IMR-90 (cell line): ENCODE measurements at regions not wholly inside any gene's neighbourhood (a gene's known extent, or its start where the extent isn't known, plus 50 kb on each side); places are given as distances from the start of the nearest gene placed in this dataset.
"Not testable (repeated sequence)": the region's sequence is repeated elsewhere in the genome, so short reads cannot be mapped to it uniquely, and the experiment has no call there.

Experiments
- ATAC-seq: fragments of 200-7000 bp; cut with Tn5 transposase; 2 replicates; pipeline ENCODE4 v1.9.1; 2020; ENCODE audit warnings: low read depth, mild to moderate bottlenecking, moderate library complexity
- BruUV-seq: library from RNA; stranded (reverse); fragments of 400-500 nt; replicated peaks from 2 replicates; lab custom pipeline; 2021; lab: Mats Ljungman, UMichigan
- CTCF ChIA-PET: fragments of 300-600 bp; formaldehyde crosslinking; extraction: SDS; loops from one replicate; lab custom pipeline; 2021; ENCODE audit warnings: antibody characterized with exemption; lab: Yijun Ruan, JAX
- POLR2A ChIA-PET: fragments of 300-600 bp; sonication (Branson Sonifier 250); formaldehyde crosslinking; loops from one replicate; lab custom pipeline; 2022; ENCODE audit warnings: antibody characterized with exemption; ENCODE audit not compliant: unreplicated experiment; lab: Charles Lee
- DNase-seq: peaks from one replicate; pipeline ENCODE4 v3.0.0; 2013
- H2AFZ ChIP-seq: replicated peaks from 2 replicates; pipeline ENCODE3; 2013; ENCODE audit warnings: low read length, mild to moderate bottlenecking; ENCODE audit not compliant: poor library complexity
- H2AK5ac ChIP-seq: 2 replicates; pipeline ENCODE4 v1.6.1; 2013; ENCODE audit warnings: low read depth, low read length, inconsistent platforms
- H2AK9ac ChIP-seq: replicated peaks from 2 replicates; pipeline ENCODE3; 2013; ENCODE audit warnings: mild to moderate bottlenecking, low read depth, low read length, moderate library complexity; ENCODE audit not compliant: poor library complexity
- H2BK120ac ChIP-seq: 2 replicates; pipeline ENCODE4 v1.6.1; 2013; ENCODE audit warnings: low read depth, low read length, inconsistent platforms
- H2BK15ac ChIP-seq: 3 replicates; pipeline ENCODE4 v1.6.1; 2013; ENCODE audit warnings: low read depth, low read length, inconsistent platforms
- H2BK20ac ChIP-seq: 2 replicates; pipeline ENCODE4 v1.6.1; 2013; ENCODE audit warnings: low read depth, mild to moderate bottlenecking, inconsistent platforms, low read length, moderate library complexity
- H2BK5ac ChIP-seq: 2 replicates; pipeline ENCODE4 v1.6.1; 2013; ENCODE audit warnings: mild to moderate bottlenecking, low read depth, low read length, inconsistent platforms; ENCODE audit not compliant: poor library complexity, severe bottlenecking
- H3K14ac ChIP-seq: replicated peaks from 2 replicates; pipeline ENCODE4 v1.6.1; 2013; ENCODE audit warnings: low read depth, low read length, inconsistent platforms
- H3K18ac ChIP-seq: 2 replicates; pipeline ENCODE4 v1.6.1; 2013; ENCODE audit warnings: low read depth, low read length, control low read depth
- H3K23ac ChIP-seq: 2 replicates; pipeline ENCODE4 v1.6.1; 2013; ENCODE audit warnings: low read depth, low read length, inconsistent platforms
- H3K27ac ChIP-seq: 2 replicates; pipeline ENCODE4 v1.5.1; 2013; ENCODE audit warnings: mild to moderate bottlenecking, control low read depth, low read length; ENCODE audit not compliant: insufficient read depth
- H3K27me3 ChIP-seq: 2 replicates; pipeline ENCODE4 v1.6.1; 2013; ENCODE audit warnings: low read length; ENCODE audit not compliant: control insufficient read depth, insufficient read depth
- H3K36me3 ChIP-seq: 2 replicates; pipeline ENCODE4 v1.6.1; 2013; ENCODE audit warnings: low read length, mixed read lengths; ENCODE audit not compliant: control insufficient read depth, insufficient read depth
- H3K4ac ChIP-seq: 2 replicates; pipeline ENCODE4 v1.6.1; 2013; ENCODE audit warnings: low read depth, low read length, inconsistent platforms
- H3K4me1 ChIP-seq: 2 replicates; pipeline ENCODE4 v1.6.1; 2013; ENCODE audit warnings: low read length, mixed read lengths; ENCODE audit not compliant: control insufficient read depth, insufficient read depth
- H3K4me2 ChIP-seq: 2 replicates; pipeline ENCODE4 v1.6.1; 2013; ENCODE audit warnings: low read depth, mild to moderate bottlenecking, control low read depth, low read length, moderate library complexity
- H3K4me3 ChIP-seq: 2 replicates; pipeline ENCODE4 v1.5.1; 2013; ENCODE audit warnings: low read depth, mild to moderate bottlenecking, control low read depth, low read length, moderate library complexity; ENCODE audit not compliant: insufficient read depth
- H3K56ac ChIP-seq: 2 replicates; pipeline ENCODE4 v1.6.1; 2013; ENCODE audit warnings: low read length, inconsistent platforms; ENCODE audit not compliant: insufficient read depth; ENCODE audit errors: extremely low read depth
- H3K79me1 ChIP-seq, 2 experiments: 2 replicates each; pipeline ENCODE4 v1.6.1; 2013; ENCODE audit warnings: low read length in 2 of 2, inconsistent platforms in 1 of 2, low read depth in 1 of 2
- H3K9ac ChIP-seq: 2 replicates; pipeline ENCODE4 v1.6.1; 2013; ENCODE audit warnings: low read depth, low read length, control low read depth
- H3K9me1 ChIP-seq: 2 replicates; pipeline ENCODE4 v1.6.1; 2013; ENCODE audit warnings: low read length, inconsistent platforms; ENCODE audit not compliant: insufficient read depth
- H3K9me3 ChIP-seq: 2 replicates; pipeline ENCODE4 v1.6.1; 2013; ENCODE audit warnings: low read length; ENCODE audit not compliant: control insufficient read depth, insufficient read depth
- H4K20me1 ChIP-seq: 2 replicates; pipeline ENCODE4 v1.6.1; 2013; ENCODE audit warnings: low read length, inconsistent platforms; ENCODE audit not compliant: insufficient read depth
- H4K5ac ChIP-seq: 2 replicates; pipeline ENCODE4 v1.6.1; 2013; ENCODE audit warnings: mild to moderate bottlenecking, low read depth, low read length, control low read depth
- H4K8ac ChIP-seq, 2 experiments: 2 replicates each; pipeline ENCODE4 v1.6.1; 2013; ENCODE audit warnings: low read depth in 2 of 2, low read length in 2 of 2, control low read depth in 1 of 2, inconsistent platforms in 1 of 2
- H4K91ac ChIP-seq: 2 replicates; pipeline ENCODE4 v1.6.1; 2013; ENCODE audit warnings: low read depth, low read length, inconsistent platforms; ENCODE audit not compliant: insufficient read depth
- WGBS, 2 experiments: methylation state at CpG; one replicate each; pipeline versions ENCODE4 v1.1.5 to v1.1.7; 2013; ENCODE audit warnings: missing lambda C conversion rate in 2 of 2; ENCODE audit not compliant: insufficient read length in 1 of 2; ENCODE audit errors: extremely low coverage in 2 of 2; 5-methylcytosine and 5-hydroxymethylcytosine counted together
- dilution Hi-C: fragments of 300-500 bp; cut with HindIII; formaldehyde crosslinking; loops from one replicate; pipeline ENCODE4 v1.14.3; 2018; ENCODE audit warnings: low sequenced_read_pairs; ENCODE audit not compliant: unreplicated experiment
- in situ Hi-C: fragments of 300-500 bp; cut with MboI; formaldehyde crosslinking; loops from 3 replicates; pipeline ENCODE4 v1.14.3; 2019; ENCODE audit warnings: low sequenced_read_pairs, inconsistent platforms, mixed read lengths
- intact Hi-C: fragments of 100-400 bp; cut with micrococcal nuclease; formaldehyde crosslinking; loops from 2 replicates; pipeline ENCODE4 v1.10.0; 2022

DNA sequence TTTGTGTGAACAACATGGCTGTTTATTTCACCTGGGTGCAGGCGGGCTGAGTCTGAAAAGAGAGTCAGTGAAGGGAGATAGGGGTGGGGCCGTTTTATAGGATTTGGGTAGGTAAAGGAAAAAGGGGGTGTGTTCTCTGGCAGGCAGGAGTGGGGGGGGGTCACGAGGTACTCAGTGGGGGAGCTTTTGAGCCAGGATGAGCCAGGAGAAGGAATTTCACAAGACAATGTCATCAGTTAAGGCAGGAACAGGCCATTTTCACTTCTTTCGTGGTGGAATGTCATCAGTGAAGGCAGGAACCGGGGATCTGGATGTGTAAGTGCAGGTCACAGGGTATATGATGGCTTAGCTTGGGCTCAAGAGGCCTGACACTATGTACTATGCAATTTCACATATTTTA, 184.8 kb upstream of the SEMA3E start:
- H2AFZ ChIP-seq, in situ Hi-C loops, H3K4me2 ChIP-seq, CTCF ChIA-PET, H2BK5ac ChIP-seq, H4K20me1 ChIP-seq, BruUV-seq, dilution Hi-C loops, DNase-seq, H3K18ac ChIP-seq, H2AK9ac ChIP-seq, H2BK20ac ChIP-seq, H3K4me3 ChIP-seq, H4K8ac ChIP-seq, H3K9me3 ChIP-seq, H3K79me1 ChIP-seq, H3K27ac ChIP-seq, H2BK120ac ChIP-seq, H3K14ac ChIP-seq, H3K9me1 ChIP-seq, H3K36me3 ChIP-seq, H4K5ac ChIP-seq, H4K91ac ChIP-seq, POLR2A ChIA-PET, H3K23ac ChIP-seq, H3K9ac ChIP-seq, intact Hi-C loops, H2AK5ac ChIP-seq, H3K27me3 ChIP-seq, H3K4ac ChIP-seq, ATAC-seq, H3K4me1 ChIP-seq, H2BK15ac ChIP-seq, H3K56ac ChIP-seq: not testable (repeated sequence)
- WGBS, 2 experiments = 40% methylated on average over 1 of the region's 5 CpGs; no CpG with 5 or more reads in 1 of the 2 experiments
